ENCODE measurements at regions not wholly inside any gene's neighbourhood (a gene's known extent, or its start where the extent isn't known, plus 50 kb on each side); places are given as distances from the start of the nearest gene placed in this dataset.

DNA sequence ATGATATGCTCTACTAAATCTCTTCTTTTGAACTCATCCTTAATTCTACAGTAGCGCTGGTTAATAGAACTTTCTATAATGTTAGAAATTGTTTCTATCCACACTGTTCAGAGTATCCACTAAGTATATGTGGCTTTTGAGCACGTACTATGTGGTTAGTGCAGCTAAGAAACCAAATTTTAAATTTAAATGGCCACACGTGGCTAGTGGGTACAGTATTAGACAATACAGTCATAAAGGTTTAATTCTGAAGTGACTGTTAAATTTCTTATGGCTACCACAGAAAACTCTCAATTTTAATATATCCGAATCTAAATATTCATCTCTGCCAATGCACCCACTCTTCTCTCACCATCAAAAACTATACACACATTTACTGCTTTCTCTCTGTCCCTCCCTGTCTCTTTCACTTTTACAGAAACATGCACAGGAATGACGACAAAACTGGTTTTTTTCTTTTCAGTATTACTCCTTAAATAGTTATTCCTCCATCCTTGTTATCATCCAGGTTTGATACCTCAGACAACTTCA is 583.9 kb downstream of the KCTD8 start:
- TF ChIP-seq POLR2A (IDR thresholded peaks at IDR 0.05) (no peak), EP300 (IDR thresholded peaks at IDR 0.05) (no peak)
- TF ChIP-seq, protein P1, sequence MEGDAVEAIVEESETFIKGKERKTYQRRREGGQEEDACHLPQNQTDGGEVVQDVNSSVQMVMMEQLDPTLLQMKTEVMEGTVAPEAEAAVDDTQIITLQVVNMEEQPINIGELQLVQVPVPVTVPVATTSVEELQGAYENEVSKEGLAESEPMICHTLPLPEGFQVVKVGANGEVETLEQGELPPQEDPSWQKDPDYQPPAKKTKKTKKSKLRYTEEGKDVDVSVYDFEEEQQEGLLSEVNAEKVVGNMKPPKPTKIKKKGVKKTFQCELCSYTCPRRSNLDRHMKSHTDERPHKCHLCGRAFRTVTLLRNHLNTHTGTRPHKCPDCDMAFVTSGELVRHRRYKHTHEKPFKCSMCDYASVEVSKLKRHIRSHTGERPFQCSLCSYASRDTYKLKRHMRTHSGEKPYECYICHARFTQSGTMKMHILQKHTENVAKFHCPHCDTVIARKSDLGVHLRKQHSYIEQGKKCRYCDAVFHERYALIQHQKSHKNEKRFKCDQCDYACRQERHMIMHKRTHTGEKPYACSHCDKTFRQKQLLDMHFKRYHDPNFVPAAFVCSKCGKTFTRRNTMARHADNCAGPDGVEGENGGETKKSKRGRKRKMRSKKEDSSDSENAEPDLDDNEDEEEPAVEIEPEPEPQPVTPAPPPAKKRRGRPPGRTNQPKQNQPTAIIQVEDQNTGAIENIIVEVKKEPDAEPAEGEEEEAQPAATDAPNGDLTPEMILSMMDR (IDR thresholded peaks at IDR 0.05) = no peak
